ENCODE measurements at regions not wholly inside any gene's neighbourhood (a gene's known extent, or its start where the extent isn't known, plus 50 kb on each side); places are given as distances from the start of the nearest gene placed in this dataset.
"Not testable (repeated sequence)": the region's sequence is repeated elsewhere in the genome, so short reads cannot be mapped to it uniquely, and the experiment has no call there.

GRCh38 chr14:22285991-22286390 is 303.0 kb downstream of the DAD1 start:
- no peak for DNase-seq

GRCh38 chr14:22282949-22283348 is 306.1 kb downstream of the DAD1 start:
- no peak for DNase-seq

GRCh38 chr14:22282417-22282816 is 306.6 kb downstream of the DAD1 start:
- DNase-seq: no peak

- not testable (repeated sequence) for DNase-seq
These were observed 307.6 kb downstream of the DAD1 start for GRCh38 chr14:22281447-22281874.

- no peak for DNase-seq
These were observed 308.3 kb downstream of the DAD1 start for GRCh38 chr14:22280497-22281316.

- no peak for DNase-seq
These were observed 311.9 kb downstream of the DAD1 start for GRCh38 chr14:22276913-22277816.

- DNase-seq: no peak
These were observed 316.9 kb downstream of the DAD1 start for GRCh38 chr14:22271838-22272799.

- DNase-seq: no peak
These were observed 320.1 kb downstream of the DAD1 start for GRCh38 chr14:22268875-22269274.

- DNase-seq: no peak
These were observed 322.3 kb downstream of the DAD1 start for GRCh38 chr14:22266683-22267082.

GRCh38 chr14:22266142-22266442 is 322.9 kb downstream of the DAD1 start:
- DNase-seq: no peak

- DNase-seq: no peak
These were observed 323.5 kb downstream of the DAD1 start for GRCh38 chr14:22265319-22266141.

- no peak for DNase-seq
These were observed 324.3 kb downstream of the DAD1 start for GRCh38 chr14:22264759-22265158.

- DNase-seq: no peak
These were observed 325.1 kb downstream of the DAD1 start for GRCh38 chr14:22263961-22264360.

- DNase-seq: no peak
These were observed 326.1 kb downstream of the DAD1 start for GRCh38 chr14:22262881-22263280.

- no peak for DNase-seq
These were observed 333.7 kb downstream of the DAD1 start for GRCh38 chr14:22255017-22255950.

- no peak for DNase-seq
These were observed 336.3 kb downstream of the DAD1 start for GRCh38 chr14:22252686-22253085.

- no peak for DNase-seq
These were observed 337.9 kb downstream of the DAD1 start for GRCh38 chr14:22251090-22251489.

GRCh38 chr14:22249770-22250169 is 339.3 kb downstream of the DAD1 start:
- no peak for DNase-seq

- DNase-seq: no peak
These were observed 344.9 kb downstream of the DAD1 start for GRCh38 chr14:22243971-22244581.

- not testable (repeated sequence) for DNase-seq
These were observed 350.7 kb downstream of the DAD1 start for GRCh38 chr14:22238320-22238719.
